GM12874 (cell line): ENCODE measurements at regions not wholly inside any gene's neighbourhood (a gene's known extent, or its start where the extent isn't known, plus 50 kb on each side); places are given as distances from the start of the nearest gene placed in this dataset.

Source experiments
- TF ChIP-seq, protein P1 (sequence below): IDR thresholded peaks from 2 replicates; pipeline ENCODE4 v1.5.1; 2011; ENCODE audit warnings: low read depth, mild to moderate bottlenecking, control low read depth, low read length, moderate library complexity; ENCODE audit not compliant: insufficient read depth

GRCh38 chr11:80816966-80817365, 1376.1 kb upstream of the TENM4 start:
- TF ChIP-seq, protein P1, sequence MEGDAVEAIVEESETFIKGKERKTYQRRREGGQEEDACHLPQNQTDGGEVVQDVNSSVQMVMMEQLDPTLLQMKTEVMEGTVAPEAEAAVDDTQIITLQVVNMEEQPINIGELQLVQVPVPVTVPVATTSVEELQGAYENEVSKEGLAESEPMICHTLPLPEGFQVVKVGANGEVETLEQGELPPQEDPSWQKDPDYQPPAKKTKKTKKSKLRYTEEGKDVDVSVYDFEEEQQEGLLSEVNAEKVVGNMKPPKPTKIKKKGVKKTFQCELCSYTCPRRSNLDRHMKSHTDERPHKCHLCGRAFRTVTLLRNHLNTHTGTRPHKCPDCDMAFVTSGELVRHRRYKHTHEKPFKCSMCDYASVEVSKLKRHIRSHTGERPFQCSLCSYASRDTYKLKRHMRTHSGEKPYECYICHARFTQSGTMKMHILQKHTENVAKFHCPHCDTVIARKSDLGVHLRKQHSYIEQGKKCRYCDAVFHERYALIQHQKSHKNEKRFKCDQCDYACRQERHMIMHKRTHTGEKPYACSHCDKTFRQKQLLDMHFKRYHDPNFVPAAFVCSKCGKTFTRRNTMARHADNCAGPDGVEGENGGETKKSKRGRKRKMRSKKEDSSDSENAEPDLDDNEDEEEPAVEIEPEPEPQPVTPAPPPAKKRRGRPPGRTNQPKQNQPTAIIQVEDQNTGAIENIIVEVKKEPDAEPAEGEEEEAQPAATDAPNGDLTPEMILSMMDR = no peak

DNA sequence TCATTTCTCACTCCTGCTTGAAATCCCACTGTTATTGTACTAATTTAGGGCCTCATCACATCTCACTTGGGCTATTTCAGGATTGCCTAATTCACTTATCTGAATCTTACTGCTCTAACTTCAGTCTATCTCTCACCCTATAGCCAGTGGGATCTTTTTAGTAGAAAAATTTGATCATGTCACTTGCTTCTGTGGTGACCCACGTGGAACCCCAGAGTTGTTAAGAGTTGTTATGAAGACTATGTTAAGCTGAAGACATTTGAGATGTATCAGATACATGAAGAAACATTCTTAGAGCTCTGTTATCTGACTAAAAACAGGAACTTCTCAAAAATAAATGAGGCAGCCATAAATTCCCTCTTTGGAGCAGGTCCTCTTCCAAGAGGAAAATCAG, 1375.6 kb upstream of the TENM4 start:
- TF ChIP-seq, protein P1 = no peak

GRCh38 chr11:80815752-80816453, 1375.1 kb upstream of the TENM4 start:
- TF ChIP-seq, protein P1 = no peak

DNA sequence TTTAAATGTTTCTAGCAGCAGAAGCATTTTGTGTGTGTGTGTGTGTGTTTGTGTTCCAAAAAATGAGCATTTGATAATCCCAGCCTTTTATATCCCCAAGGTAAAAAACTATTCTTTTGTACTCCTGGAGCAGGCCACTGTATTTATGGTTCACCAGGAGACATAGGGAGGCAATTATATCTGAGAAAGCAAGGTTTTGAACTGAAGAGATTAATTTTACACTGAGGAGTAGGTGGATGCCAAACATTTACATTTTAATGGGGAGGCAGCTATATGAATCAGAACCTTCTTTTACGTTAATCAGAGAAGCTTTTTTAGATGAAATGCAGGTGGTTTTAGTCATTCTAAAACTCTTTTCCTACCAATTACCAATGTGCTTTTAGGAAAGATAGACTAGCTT, 1374.0 kb upstream of the TENM4 start:
- TF ChIP-seq, protein P1 = no peak

GRCh38 chr11:80810695-80811094, 1369.9 kb upstream of the TENM4 start:
- TF ChIP-seq, protein P1 = no peak

DNA sequence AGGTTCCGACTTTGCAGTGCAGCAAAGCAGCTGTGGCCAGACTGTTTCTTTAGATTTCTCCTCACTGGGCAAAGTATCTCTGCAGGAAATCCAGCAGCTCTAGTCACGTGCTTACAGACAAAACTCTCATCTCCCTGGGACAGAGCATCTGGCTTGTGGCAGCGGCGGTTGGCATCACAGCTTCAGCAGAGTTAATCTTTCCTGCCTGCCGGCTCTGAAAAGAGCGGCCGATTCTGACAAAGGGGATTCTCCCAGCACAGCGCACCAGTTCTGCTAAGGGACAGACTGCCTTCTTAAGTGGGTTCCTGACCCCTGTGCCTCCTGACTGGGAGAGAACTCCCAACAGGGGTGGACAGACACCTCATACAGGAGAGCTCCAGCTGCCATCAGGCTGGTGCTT, 1357.3 kb upstream of the TENM4 start:
- TF ChIP-seq, protein P1 = no peak

GRCh38 chr11:80783561-80783960, 1342.7 kb upstream of the TENM4 start:
- TF ChIP-seq, protein P1 = no peak
